Vagina (tissue), 2 donors: ENCODE measurements at regions not wholly inside any gene's neighbourhood (a gene's known extent, or its start where the extent isn't known, plus 50 kb on each side); places are given as distances from the start of the nearest gene placed in this dataset.

Experiments
- POLR2A ChIP-seq, 2 donors: fragments of 450-650 bp; IDR thresholded peaks; one replicate each; pipeline ENCODE4 v1.6.1; 2017; ENCODE audit warnings: antibody characterized with exemption in 2 of 2, mild to moderate bottlenecking in 2 of 2, moderate library complexity in 2 of 2
- POLR2AphosphoS5 ChIP-seq, 2 donors: sonication (generic); formaldehyde crosslinking; IDR thresholded peaks; one replicate each; pipeline ENCODE4 v1.9.0; 2017; ENCODE audit warnings: antibody characterized with exemption in 2 of 2, mild to moderate bottlenecking in 2 of 2, low read depth in 1 of 2; ENCODE audit not compliant: insufficient read depth in 1 of 2
- TF ChIP-seq, protein P1 (sequence below), 3 experiments: fragments of 450-650 bp in 2 of 3; fragments of 200-600 bp in 1 of 3; sonication (generic) in 1 of 3; IDR thresholded peaks; one replicate each; pipeline ENCODE4 v1.5.1; 2017 to 2019; ENCODE audit warnings: antibody characterized with exemption in 3 of 3, mild to moderate bottlenecking in 2 of 3, moderate library complexity in 2 of 3

DNA sequence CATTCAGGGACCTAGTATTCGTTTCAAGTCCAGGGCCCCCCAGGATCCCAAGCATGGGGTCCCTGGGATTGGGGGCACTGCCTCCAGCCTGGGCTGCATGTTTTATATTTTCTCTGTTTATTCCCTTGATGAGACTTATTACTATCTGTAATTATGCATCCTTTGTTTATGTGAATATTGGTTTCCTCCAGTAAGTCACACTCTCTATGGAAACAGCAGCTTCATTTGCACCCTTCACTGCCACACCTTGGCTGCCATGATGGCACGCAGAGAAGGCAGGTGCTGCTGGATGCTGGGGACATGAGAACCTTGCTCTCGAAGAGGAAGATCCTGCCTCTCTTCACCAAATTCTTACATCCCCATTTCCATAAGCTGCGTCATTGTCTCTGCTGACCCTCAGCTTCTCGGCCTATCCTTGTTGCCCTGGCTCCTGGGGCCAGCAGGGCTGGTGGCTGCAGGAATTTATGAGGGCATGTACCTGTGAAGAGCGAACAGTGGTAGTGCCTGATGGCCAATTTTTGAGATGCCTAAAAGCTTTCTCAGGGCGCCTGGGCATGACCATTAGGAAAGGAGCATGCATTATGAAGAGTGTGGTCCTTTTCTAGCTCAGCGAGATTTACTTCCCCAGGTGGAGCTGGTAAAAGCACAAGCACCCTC, 479.3 kb upstream of the KLF6 start:
- TF ChIP-seq, protein P1, sequence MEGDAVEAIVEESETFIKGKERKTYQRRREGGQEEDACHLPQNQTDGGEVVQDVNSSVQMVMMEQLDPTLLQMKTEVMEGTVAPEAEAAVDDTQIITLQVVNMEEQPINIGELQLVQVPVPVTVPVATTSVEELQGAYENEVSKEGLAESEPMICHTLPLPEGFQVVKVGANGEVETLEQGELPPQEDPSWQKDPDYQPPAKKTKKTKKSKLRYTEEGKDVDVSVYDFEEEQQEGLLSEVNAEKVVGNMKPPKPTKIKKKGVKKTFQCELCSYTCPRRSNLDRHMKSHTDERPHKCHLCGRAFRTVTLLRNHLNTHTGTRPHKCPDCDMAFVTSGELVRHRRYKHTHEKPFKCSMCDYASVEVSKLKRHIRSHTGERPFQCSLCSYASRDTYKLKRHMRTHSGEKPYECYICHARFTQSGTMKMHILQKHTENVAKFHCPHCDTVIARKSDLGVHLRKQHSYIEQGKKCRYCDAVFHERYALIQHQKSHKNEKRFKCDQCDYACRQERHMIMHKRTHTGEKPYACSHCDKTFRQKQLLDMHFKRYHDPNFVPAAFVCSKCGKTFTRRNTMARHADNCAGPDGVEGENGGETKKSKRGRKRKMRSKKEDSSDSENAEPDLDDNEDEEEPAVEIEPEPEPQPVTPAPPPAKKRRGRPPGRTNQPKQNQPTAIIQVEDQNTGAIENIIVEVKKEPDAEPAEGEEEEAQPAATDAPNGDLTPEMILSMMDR (IDR thresholded peaks at IDR 0.05): no peak
- TF ChIP-seq POLR2AphosphoS5 (IDR thresholded peaks at IDR 0.05; ENCODE audit: insufficient read depth in 1 of 2, low read depth in 1 of 2) (no peak), POLR2A (IDR thresholded peaks at IDR 0.05) (no peak)
